HepG2 (cell line): ENCODE measurements at regions not wholly inside any gene's neighbourhood (a gene's known extent, or its start where the extent isn't known, plus 50 kb on each side); places are given as distances from the start of the nearest gene placed in this dataset.

Source experiments
- ATAC-seq: fragments of 200-7000 bp; cut with Tn5 transposase; 3 replicates; pipeline ENCODE4 v1.9.1; 2020; ENCODE audit warnings: mild to moderate bottlenecking, moderate library complexity
- BruUV-seq: library from RNA; stranded (reverse); fragments of 400-500 nt; replicated peaks from 2 replicates; lab custom pipeline; 2021; lab: Mats Ljungman, UMichigan
- CTCF ChIA-PET: fragments of 300-600 bp; formaldehyde crosslinking; extraction: SDS; loops from one replicate; lab custom pipeline; 2021; ENCODE audit warnings: low total read pairs, inconsistent platforms, low intra/inter-chr PET ratio; lab: Yijun Ruan, JAX
- POLR2A ChIA-PET: fragments of 350-600 bp; sonication (Branson Sonifier 250); formaldehyde crosslinking; loops from one replicate; lab custom pipeline; 2020; ENCODE audit warnings: antibody characterized with exemption, inconsistent platforms; lab: Yijun Ruan, JAX
- DNase-seq: peaks from one replicate; pipeline ENCODE4 v3.0.0-alpha.2; 2015; ENCODE audit warnings: low spot score
- FAIRE-seq: peaks from 3 replicates; lab custom pipeline; 2011; peaks lifted over from hg19 to GRCh38; lab: Jason Lieb, UNC
- H2AFZ ChIP-seq: one replicate; pipeline ENCODE4 v1.6.1; 2011; ENCODE audit warnings: low read length, inconsistent platforms
- H3K27ac ChIP-seq: fragments of 300-600 bp; 3 replicates; pipeline ENCODE4 v1.8.0; 2011; ENCODE audit warnings: mixed run types, mild to moderate bottlenecking, mixed read lengths, low read length, inconsistent platforms; ENCODE audit not compliant: insufficient read depth; ENCODE audit errors: extremely low read length
- H3K27me3 ChIP-seq, 2 experiments: fragments of 200-600 bp in 1 of 2; 2 replicates in 1 of 2; 3 replicates in 1 of 2; pipeline versions ENCODE4 v1.6.0 to v1.8.0; 2011; ENCODE audit warnings: low read length in 2 of 2, mild to moderate bottlenecking in 2 of 2, moderate library complexity in 2 of 2, inconsistent platforms in 1 of 2; ENCODE audit not compliant: insufficient read depth in 2 of 2, control insufficient read depth in 1 of 2
- H3K36me3 ChIP-seq, 2 experiments: fragments of 200-600 bp in 1 of 2; replicated peaks in 1 of 2; 2 replicates in 1 of 2; 3 replicates in 1 of 2; pipeline versions ENCODE4 v1.5.1 to v1.8.0; 2011; ENCODE audit warnings: low read length in 2 of 2, inconsistent platforms in 1 of 2; ENCODE audit not compliant: insufficient read depth in 2 of 2, control insufficient read depth in 1 of 2
- H3K4me1 ChIP-seq: 2 replicates; pipeline ENCODE4 v1.5.1; 2012; ENCODE audit warnings: low read length, inconsistent platforms; ENCODE audit not compliant: insufficient read depth
- H3K4me2 ChIP-seq: 2 replicates; pipeline ENCODE4 v1.6.0; 2011; ENCODE audit warnings: low read depth, low read length, inconsistent platforms
- H3K4me3 ChIP-seq, 3 experiments: fragments of 200-600 bp in 1 of 3; sonication (generic), shearing (Covaris generic) in 1 of 3; replicated peaks in 1 of 3; 2 replicates each; pipeline ENCODE4 v1.5.1; 2011 to 2016; ENCODE audit warnings: low read length in 3 of 3, inconsistent platforms in 2 of 3, low read depth in 2 of 3, mild to moderate bottlenecking in 2 of 3, control low read depth in 1 of 3, mixed read lengths in 1 of 3; ENCODE audit not compliant: insufficient read depth in 1 of 3
- H3K79me2 ChIP-seq: one replicate; pipeline ENCODE4 v1.6.1; 2011; ENCODE audit warnings: low read length, inconsistent platforms; ENCODE audit not compliant: insufficient read depth
- H3K9ac ChIP-seq: 2 replicates; pipeline ENCODE4 v1.6.0; 2011; ENCODE audit warnings: mild to moderate bottlenecking, low read depth, low read length, inconsistent platforms; ENCODE audit not compliant: insufficient read depth
- H3K9me3 ChIP-seq: 2 replicates; pipeline ENCODE4 v1.5.1; 2012; ENCODE audit warnings: mild to moderate bottlenecking, low read length
- H4K20me1 ChIP-seq: 2 replicates; pipeline ENCODE4 v1.6.0; 2011; ENCODE audit warnings: inconsistent platforms, mild to moderate bottlenecking, low read length, moderate library complexity; ENCODE audit not compliant: insufficient read depth
- HMG20B ChIP-seq: conservative IDR thresholded peaks from 2 replicates; pipeline ENCODE4 v1.6.1; 2016; ENCODE audit warnings: missing genetic modification reagents, missing compliant biosample characterization
- KDM4B ChIP-seq: sonication (generic); formaldehyde crosslinking; IDR thresholded peaks from 2 replicates; pipeline ENCODE4 v1.4.0; 2020; ENCODE audit warnings: missing genetic modification reagents
- PPARG ChIP-seq: conservative IDR thresholded peaks from 2 replicates; pipeline ENCODE4 v1.6.1; 2016; ENCODE audit warnings: missing biosample characterization, missing genetic modification reagents
- SYNCRIP ChIP-seq: fragments of 200-400 bp; formaldehyde crosslinking; IDR thresholded peaks from 2 replicates; pipeline ENCODE4 v1.6.1; 2018; ENCODE audit warnings: mild to moderate bottlenecking, low read depth, low read length; ENCODE audit not compliant: insufficient read depth
- TBL1XR1 ChIP-seq: fragments of 150-350 bp; IDR thresholded peaks from 2 replicates; pipeline ENCODE4 v1.6.1; 2014; ENCODE audit warnings: borderline replicate concordance, low read length; ENCODE audit not compliant: partially characterized antibody
- ZNF331 ChIP-seq: sonication (generic); formaldehyde crosslinking; IDR thresholded peaks from 2 replicates; pipeline ENCODE4 v1.4.0; 2020; ENCODE audit warnings: missing genetic modification reagents
- ZNF383 ChIP-seq: sonication (generic); formaldehyde crosslinking; IDR thresholded peaks from 2 replicates; pipeline ENCODE4 v1.4.0; 2020; ENCODE audit warnings: missing genetic modification reagents, mild to moderate bottlenecking, borderline replicate concordance
- ZNF44 ChIP-seq: sonication (generic); formaldehyde crosslinking; IDR thresholded peaks from 2 replicates; pipeline ENCODE4 v1.5.1; 2020; ENCODE audit warnings: mild to moderate bottlenecking, missing genetic modification reagents
- ZNF558 ChIP-seq: sonication (generic); formaldehyde crosslinking; IDR thresholded peaks from 2 replicates; pipeline ENCODE4 v1.9.0; 2022; ENCODE audit warnings: mild to moderate bottlenecking, missing genetic modification reagents, borderline replicate concordance
- ZNF879 ChIP-seq: sonication (generic); formaldehyde crosslinking; IDR thresholded peaks from 2 replicates; pipeline ENCODE4 v1.8.1; 2023; ENCODE audit warnings: missing genetic modification reagents
- WGBS: methylation state at CpG from one replicate; pipeline ENCODE4 v1.1.6; 2017; ENCODE audit warnings: low lambda C conversion rate; 5-methylcytosine and 5-hydroxymethylcytosine counted together
- in situ Hi-C: cut with HindIII; loops from 2 replicates; pipeline ENCODE4 v1.10.0; 2017; ENCODE audit warnings: low pct_unique_long_range_greater_than_20kb; ENCODE audit not compliant: extremely low pct_ligation_motif_present
- intact Hi-C: fragments of 100-400 bp; cut with micrococcal nuclease; formaldehyde crosslinking; loops from one replicate; pipeline ENCODE4 v1.10.0; 2022; ENCODE audit not compliant: unreplicated experiment
- TF ChIP-seq, protein P1 (sequence below): sonication (generic); formaldehyde crosslinking; IDR thresholded peaks from 2 replicates; pipeline ENCODE4 v1.4.0; 2020; ENCODE audit warnings: missing genetic modification reagents
- TF ChIP-seq, protein P2 (sequence below): IDR thresholded peaks from 2 replicates; pipeline ENCODE4 v1.6.1; 2018; ENCODE audit warnings: missing genetic modification reagents
- TF ChIP-seq, protein P3 (sequence below): sonication (generic); formaldehyde crosslinking; IDR thresholded peaks from 2 replicates; pipeline ENCODE4 v1.5.1; 2020; ENCODE audit warnings: mild to moderate bottlenecking, missing genetic modification reagents
- TF ChIP-seq, protein P4 (sequence below): sonication (generic); formaldehyde crosslinking; IDR thresholded peaks from 2 replicates; pipeline ENCODE4 v1.8.0; 2023; ENCODE audit warnings: mild to moderate bottlenecking, missing genetic modification reagents

DNA sequence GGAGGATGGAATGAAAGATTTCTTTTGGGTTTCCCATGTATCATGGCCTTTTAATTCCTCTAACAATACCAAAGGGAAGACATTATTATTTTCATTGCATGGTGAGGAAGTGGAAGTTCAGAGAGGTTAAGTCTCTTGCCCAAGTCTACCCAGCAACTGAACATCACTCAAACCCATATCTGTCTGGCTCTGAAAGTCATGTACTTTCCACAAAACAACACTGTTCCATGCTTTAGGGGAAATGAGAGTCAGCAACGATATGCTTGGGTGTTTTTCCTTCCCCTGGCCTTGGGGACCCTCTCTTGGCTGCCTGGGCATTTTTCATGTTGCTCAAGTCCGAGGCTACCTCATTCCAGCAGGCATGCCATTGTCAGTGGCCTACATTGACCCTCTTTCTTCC, 118.8 kb downstream of the ADTRP start:
- CTCF ChIA-PET = no interaction called here

DNA sequence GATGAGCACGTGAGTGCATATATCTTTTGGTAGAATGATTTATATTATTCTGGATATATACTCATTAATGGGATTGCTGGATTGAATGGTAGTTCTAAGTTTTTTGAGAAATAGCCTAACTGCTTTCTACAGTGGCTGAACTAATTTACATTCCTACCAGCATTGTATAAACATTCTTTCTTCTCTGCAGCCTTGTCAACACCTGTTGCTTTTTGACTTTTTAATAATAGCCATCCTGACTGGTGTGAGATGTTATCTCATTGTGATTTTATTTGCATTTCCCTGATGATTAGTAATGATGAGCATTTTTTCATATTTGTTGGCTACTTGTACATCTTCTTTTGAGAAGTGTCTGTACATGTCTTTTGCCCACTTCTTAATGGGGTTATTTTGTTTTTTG, 116.3 kb downstream of the ADTRP start:
- BruUV-seq = no TSS peak
- no peaks in the 10 kb centered on the region for H3K79me2 ChIP-seq
- no peak for DNase-seq
- no peak overlapping the region for H3K4me2 ChIP-seq
- H3K27ac ChIP-seq = no peak overlapping the region
- intact Hi-C loops (no loop called here), in situ Hi-C loops (loop anchor here (25.0 kb wide), 1 partner anchor 950 kb away; no protein-coding TSS in a partner anchor)
- no peaks in the 10 kb centered on the region for H3K36me3 ChIP-seq
- ChIA-PET POLR2A (no interaction called here), CTCF (no interaction called here)
- no peak for ATAC-seq
- H2AFZ ChIP-seq = no peak overlapping the region
- no peaks in the 10 kb centered on the region for H3K9me3 ChIP-seq
- H4K20me1 ChIP-seq = no peaks in the 10 kb centered on the region
- WGBS = 0% methylated on average over 1 of the region's 1 CpG
- H3K27me3 ChIP-seq = peaks cover 2 to 8% of the 10 kb centered on the region in 2 experiments; a peak in 2 of 5 replicates
- FAIRE-seq = no peak
- no peak overlapping the region for H3K4me3 ChIP-seq
- no peak overlapping the region for H3K9ac ChIP-seq
- H3K4me1 ChIP-seq = no peaks in the 10 kb centered on the region
- TF ChIP-seq TBL1XR1 = no peak
- TF ChIP-seq, protein P1, sequence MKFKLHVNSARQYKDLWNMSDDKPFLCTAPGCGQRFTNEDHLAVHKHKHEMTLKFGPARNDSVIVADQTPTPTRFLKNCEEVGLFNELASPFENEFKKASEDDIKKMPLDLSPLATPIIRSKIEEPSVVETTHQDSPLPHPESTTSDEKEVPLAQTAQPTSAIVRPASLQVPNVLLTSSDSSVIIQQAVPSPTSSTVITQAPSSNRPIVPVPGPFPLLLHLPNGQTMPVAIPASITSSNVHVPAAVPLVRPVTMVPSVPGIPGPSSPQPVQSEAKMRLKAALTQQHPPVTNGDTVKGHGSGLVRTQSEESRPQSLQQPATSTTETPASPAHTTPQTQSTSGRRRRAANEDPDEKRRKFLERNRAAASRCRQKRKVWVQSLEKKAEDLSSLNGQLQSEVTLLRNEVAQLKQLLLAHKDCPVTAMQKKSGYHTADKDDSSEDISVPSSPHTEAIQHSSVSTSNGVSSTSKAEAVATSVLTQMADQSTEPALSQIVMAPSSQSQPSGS (CRISPR knock-in tag) = no peak
- no peak for TF ChIP-seq PPARG (CRISPR knock-in tag)
- no peak for TF ChIP-seq ZNF879 (CRISPR knock-in tag)
- TF ChIP-seq ZNF383 (CRISPR knock-in tag) = no peak
- no peak for TF ChIP-seq HMG20B
- TF ChIP-seq KDM4B (CRISPR knock-in tag) = no peak
- TF ChIP-seq, protein P2, sequence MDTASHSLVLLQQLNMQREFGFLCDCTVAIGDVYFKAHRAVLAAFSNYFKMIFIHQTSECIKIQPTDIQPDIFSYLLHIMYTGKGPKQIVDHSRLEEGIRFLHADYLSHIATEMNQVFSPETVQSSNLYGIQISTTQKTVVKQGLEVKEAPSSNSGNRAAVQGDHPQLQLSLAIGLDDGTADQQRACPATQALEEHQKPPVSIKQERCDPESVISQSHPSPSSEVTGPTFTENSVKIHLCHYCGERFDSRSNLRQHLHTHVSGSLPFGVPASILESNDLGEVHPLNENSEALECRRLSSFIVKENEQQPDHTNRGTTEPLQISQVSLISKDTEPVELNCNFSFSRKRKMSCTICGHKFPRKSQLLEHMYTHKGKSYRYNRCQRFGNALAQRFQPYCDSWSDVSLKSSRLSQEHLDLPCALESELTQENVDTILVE (CRISPR knock-in tag) = no peak
- TF ChIP-seq ZNF331 (CRISPR knock-in tag) = no peak
- TF ChIP-seq, protein P3, sequence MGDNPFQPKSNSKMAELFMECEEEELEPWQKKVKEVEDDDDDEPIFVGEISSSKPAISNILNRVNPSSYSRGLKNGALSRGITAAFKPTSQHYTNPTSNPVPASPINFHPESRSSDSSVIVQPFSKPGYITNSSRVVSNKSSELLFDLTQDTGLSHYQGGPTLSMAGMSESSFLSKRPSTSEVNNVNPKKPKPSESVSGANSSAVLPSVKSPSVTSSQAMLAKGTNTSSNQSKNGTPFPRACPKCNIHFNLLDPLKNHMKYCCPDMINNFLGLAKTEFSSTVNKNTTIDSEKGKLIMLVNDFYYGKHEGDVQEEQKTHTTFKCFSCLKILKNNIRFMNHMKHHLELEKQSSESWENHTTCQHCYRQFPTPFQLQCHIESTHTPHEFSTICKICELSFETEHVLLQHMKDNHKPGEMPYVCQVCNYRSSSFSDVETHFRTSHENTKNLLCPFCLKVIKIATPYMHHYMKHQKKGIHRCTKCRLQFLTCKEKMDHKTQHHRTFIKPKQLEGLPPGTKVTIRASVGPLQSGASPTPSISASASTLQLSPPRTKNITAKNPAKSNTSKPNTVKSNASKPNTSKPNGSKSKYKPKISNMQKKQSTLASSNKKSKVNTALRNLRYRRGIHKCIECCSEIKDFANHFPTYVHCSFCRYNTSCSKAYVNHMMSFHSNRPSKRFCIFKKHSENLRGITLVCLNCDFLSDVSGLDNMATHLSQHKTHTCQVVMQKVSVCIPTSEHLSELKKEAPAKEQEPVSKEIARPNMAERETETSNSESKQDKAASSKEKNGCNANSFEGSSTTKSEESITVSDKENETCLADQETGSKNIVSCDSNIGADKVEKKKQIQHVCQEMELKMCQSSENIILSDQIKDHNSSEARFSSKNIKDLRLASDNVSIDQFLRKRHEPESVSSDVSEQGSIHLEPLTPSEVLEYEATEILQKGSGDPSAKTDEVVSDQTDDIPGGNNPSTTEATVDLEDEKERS (CRISPR knock-in tag) = no peak

More for the DNA sequence above, 118.8 kb downstream of the ADTRP start:
- Histone ChIP-seq H3K79me2 (no peaks in the 10 kb centered on the region), H3K27ac (no peak overlapping the region), H3K4me2 (no peak overlapping the region), H3K9ac (no peak overlapping the region), H3K4me3 (no peak overlapping the region), H3K36me3 (no peaks in the 10 kb centered on the region), H3K4me1 (no peaks in the 10 kb centered on the region), H2AFZ (no peak overlapping the region), H4K20me1 (no peaks in the 10 kb centered on the region), H3K9me3 (no peaks in the 10 kb centered on the region), H3K27me3 (peaks cover 2 to 19% of the 10 kb centered on the region in 2 experiments; a peak in 3 of 5 replicates)
- 5% methylated on average over 2 of the region's 2 CpGs for WGBS
- intact Hi-C loops = loop anchor here (10.0 kb wide), 1 partner anchor 845 kb away; no protein-coding TSS in a partner anchor
- no TSS peak for BruUV-seq
- FAIRE-seq = no peak
- ATAC-seq = no peak
- POLR2A ChIA-PET = no interaction called here
- TF ChIP-seq, protein P4, sequence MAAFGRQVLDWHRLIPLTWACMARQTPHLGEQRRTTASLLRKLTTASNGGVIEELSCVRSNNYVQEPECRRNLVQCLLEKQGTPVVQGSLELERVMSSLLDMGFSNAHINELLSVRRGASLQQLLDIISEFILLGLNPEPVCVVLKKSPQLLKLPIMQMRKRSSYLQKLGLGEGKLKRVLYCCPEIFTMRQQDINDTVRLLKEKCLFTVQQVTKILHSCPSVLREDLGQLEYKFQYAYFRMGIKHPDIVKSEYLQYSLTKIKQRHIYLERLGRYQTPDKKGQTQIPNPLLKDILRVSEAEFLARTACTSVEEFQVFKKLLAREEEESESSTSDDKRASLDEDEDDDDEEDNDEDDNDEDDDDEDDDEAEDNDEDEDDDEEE = no peak
- TF ChIP-seq ZNF44 (CRISPR knock-in tag) = no peak
- no peak for TF ChIP-seq SYNCRIP
- TF ChIP-seq ZNF558 (CRISPR knock-in tag) = no peak
- in situ Hi-C loops = loop anchor here (5.0 to 25.0 kb wide), 3 partner anchors 575 to 953 kb away; no protein-coding TSS in a partner anchor
- no peak for DNase-seq
